ENCODE measurements at regions not wholly inside any gene's neighbourhood (a gene's known extent, or its start where the extent isn't known, plus 50 kb on each side); places are given as distances from the start of the nearest gene placed in this dataset.

- TF ChIP-seq CTCF (IDR thresholded peaks at IDR 0.05; ENCODE audit: control insufficient read depth, extremely low read depth, insufficient read depth), result no peak
- no peak overlapping the region for H3K4me3 ChIP-seq (ENCODE audit: low read depth, low read length)
- DNase-seq (ENCODE audit: low read depth), result no peak
Measured at GRCh38 chr9:110125763-110126351, 82.1 kb downstream of the C9orf152 start.

DNA sequence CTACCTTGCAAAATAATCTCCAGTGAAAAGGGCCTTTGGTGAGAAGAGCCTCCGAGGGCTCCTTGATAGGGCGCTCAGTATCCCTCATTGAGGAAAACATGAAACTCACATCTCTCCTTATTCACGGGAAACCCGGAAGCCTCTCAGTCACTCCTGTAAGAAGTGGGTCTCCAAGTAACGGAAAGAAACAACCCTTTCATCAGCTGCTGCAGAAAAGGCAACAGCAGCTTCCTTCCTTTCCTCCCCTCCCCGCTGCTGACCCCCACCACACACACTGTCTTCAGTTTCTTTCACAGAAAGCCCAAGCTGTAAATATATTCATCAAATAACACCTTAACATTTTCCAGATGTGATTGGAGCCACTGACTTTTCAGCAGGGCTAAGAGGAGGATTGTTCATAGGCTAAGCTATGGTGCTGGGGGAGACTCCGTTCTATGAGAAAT lies 81.4 kb downstream of the C9orf152 start:
- no peak for DNase-seq (ENCODE audit: low read depth)
- TF ChIP-seq CTCF (IDR thresholded peaks at IDR 0.05; ENCODE audit: control insufficient read depth, extremely low read depth, insufficient read depth), result no peak
- no peak overlapping the region for H3K4me3 ChIP-seq (ENCODE audit: low read depth, low read length)

GRCh38 chr9:110126986-110127864 lies 80.7 kb downstream of the C9orf152 start:
- DNase-seq (ENCODE audit: low read depth), result no peak
- H3K4me3 ChIP-seq (ENCODE audit: low read depth, low read length), result no peak overlapping the region
- TF ChIP-seq CTCF (IDR thresholded peaks at IDR 0.05; ENCODE audit: control insufficient read depth, extremely low read depth, insufficient read depth), result no peak

DNA sequence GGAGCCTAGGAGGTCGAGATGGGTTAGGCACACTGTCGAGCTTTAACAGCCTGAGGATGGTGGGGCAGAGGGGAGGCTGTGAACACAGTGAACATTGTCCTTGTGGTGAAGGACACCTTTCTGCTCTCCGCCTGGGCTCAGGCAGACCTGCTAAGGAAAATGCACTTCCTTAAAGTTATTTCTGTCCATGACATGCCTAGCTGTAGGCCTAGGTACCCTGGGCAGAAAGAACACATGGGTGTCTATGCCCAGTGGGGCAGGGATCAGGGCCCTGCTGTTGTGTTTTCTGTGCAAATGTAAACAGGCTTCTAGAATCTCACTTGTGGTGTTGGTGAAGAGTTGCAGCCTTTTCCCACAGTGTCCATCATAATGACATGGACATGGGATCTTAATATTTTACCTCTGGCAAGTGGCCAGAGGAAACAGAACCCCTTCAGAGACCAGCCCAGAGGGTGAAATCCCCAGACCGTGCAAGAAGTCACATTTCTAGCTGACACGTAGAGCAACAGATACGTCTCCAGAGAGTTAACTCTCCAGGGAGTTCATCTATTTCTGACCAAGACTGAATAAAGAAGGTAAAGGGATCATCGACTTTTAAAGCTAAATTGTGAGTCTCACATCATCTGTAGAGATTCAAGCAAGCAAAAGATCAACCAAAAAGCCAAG lies 79.2 kb downstream of the C9orf152 start:
- TF ChIP-seq CTCF (IDR thresholded peaks at IDR 0.05; ENCODE audit: control insufficient read depth, extremely low read depth, insufficient read depth), result no peak
- no peak for DNase-seq (ENCODE audit: low read depth)
- H3K4me3 ChIP-seq (ENCODE audit: low read depth, low read length), result no peak overlapping the region

- DNase-seq (ENCODE audit: low read depth), result no peak
- no peak overlapping the region for H3K4me3 ChIP-seq (ENCODE audit: low read depth, low read length)
- TF ChIP-seq CTCF (IDR thresholded peaks at IDR 0.05; ENCODE audit: control insufficient read depth, extremely low read depth, insufficient read depth), result no peak
Measured at GRCh38 chr9:110129425-110129824, 78.5 kb downstream of the C9orf152 start.

DNA sequence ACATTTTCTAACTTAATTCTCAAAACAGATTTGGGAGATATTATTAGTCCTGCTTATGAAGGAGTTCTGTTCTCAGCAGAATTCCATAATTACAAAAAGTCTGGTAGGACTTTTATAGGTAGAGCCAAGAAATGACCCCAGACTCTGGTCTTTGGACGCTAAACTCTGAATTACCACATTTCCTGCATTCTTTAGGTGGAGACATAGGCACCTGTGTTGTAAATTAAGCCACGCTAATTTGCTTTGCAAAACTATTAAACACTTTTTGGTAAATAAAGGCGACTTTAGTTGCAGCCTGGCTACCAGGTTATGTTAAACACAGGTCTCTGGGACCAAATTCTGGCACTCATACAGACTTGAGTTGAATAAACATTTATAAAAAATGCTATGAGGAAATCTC lies 77.7 kb downstream of the C9orf152 start:
- no peak overlapping the region for H3K4me3 ChIP-seq (ENCODE audit: low read depth, low read length)
- no peak for DNase-seq (ENCODE audit: low read depth)
- TF ChIP-seq CTCF (IDR thresholded peaks at IDR 0.05; ENCODE audit: control insufficient read depth, extremely low read depth, insufficient read depth), result no peak

All from LNCaP clone FGC (cell line).